HG02884 (cell line): ENCODE measurements at regions not wholly inside any gene's neighbourhood (a gene's known extent, or its start where the extent isn't known, plus 50 kb on each side); places are given as distances from the start of the nearest gene placed in this dataset.
"Not testable (repeated sequence)": the region's sequence is repeated elsewhere in the genome, so short reads cannot be mapped to it uniquely, and the experiment has no call there.

Experiments
- ATAC-seq: cut with Tn5 transposase; IDR thresholded peaks from one replicate; pipeline ENCODE4 v1.9.1; 2021; ENCODE audit warnings: mild to moderate bottlenecking, moderate library complexity; ENCODE audit not compliant: unreplicated experiment

DNA sequence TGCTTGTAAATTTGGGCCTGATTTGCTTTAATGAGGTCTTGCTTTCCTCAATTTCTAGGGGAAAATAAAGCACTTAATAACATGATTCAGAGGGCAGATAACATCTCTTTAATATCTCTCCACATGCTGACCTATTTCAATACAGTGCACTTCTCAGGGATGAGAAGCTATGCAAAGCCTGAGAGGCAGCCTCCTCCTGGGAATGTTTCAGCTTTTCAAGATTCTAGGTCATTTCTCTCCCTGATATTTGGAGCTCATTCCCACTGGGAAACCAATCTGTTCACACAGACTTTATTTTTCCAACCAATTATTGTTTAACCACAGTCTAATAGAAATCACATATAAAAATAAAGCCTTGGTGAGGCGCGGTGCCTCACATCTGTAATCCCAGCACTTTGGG lies 67.0 kb upstream of the LSAMP start:
- no peak for ATAC-seq

DNA sequence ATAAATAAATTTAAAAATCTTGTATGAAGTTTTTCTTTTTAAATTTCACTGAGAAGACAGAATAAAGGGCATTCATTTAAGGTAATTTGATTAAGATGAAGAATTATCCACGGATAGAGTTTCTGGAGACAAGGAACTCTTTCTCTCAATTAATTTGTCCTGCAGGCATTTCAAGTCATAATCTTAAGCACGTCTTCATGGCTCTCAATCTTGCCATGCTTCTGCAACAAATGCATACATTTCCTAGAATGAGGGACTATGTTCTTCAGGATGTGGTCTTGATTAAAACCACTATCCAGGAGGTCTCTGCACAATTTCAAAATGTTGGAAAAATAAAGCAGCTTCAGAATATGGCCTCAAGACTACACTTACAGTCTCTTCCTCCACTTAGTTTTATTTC lies 67.6 kb upstream of the LSAMP start:
- ATAC-seq, result no peak

- ATAC-seq, result no peak
Observed at GRCh38 chr3:116515973-116516372, 70.7 kb upstream of the LSAMP start.

DNA sequence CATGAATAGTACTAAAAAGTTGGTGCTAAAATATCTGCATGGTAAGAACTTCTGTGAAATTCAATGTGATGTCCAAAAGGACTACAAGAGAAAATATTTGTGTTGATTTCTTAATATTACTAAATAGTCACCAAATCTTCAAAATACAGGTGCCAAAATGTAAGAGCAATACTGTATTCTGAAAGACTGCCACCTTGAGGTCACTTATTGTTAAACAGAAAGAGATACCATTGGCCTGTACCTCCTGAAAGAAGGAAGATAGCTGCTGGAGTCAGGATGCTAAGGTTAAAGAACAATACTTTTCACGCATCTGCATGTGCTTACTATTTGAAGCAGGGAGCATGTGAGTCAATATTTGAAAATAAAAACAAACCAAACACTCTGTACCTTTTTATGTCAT lies 72.0 kb upstream of the LSAMP start:
- peak; percentile 81 for ATAC-seq

GRCh38 chr3:116519101-116519500 lies 73.8 kb upstream of the LSAMP start:
- ATAC-seq, result not testable (repeated sequence)

DNA sequence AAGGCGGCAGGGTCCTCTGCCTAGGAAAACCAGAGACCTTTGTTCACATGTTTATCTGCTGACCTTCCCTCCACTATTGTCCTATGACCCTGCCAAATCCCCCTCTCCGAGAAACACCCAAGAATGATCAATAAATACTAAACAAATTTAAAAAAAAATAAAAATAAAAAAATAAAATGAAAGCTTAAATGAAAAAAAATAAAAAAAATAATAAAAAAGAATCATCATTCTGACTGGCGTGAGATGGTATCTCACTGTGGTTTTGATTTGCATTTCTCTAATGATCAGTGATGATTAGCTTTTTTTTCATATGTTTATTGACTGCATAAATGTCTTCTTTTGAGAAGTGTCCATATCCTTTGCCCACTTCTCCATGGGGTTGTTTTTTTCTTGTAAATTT lies 74.5 kb upstream of the LSAMP start:
- not testable (repeated sequence) for ATAC-seq

GRCh38 chr3:116524453-116525210 lies 79.3 kb upstream of the LSAMP start:
- no peak for ATAC-seq

DNA sequence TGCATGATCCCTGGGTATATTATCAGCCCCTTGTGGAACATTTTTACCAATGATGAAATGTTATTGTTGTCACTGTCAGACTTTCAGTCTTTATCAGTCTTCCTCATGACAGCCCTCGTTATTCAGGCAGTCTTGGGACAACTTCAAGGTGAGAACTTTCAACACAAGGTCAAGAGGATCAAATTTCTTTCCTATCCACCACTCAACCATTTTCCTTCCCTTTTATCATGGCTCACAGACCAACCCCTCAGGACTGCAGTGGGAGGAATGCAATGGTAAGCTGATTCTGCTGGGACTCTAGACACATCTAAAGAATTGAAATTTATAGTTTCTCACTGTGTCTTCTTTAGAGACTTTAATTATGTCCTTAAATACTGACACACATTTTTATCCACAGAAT lies 107.0 kb upstream of the LSAMP start:
- ATAC-seq, result no peak

DNA sequence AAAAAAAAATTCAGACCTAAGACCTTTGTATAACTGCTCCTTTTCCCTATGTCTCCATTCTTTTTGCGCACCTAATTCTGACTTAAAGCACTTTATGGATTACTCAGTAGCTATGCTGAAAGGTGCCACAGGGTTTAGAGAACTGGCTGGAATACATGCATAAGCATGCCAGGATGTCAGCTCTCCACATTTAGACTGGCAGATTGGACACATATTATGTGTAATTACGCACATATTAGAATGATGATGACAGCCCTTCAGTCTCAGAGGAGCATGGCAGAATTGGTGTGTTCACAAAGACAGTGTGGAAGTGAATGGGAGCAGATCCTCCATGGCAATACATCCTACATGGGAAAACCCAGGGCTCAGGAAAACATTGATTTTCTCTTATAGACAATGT lies 108.1 kb upstream of the LSAMP start:
- no peak for ATAC-seq

DNA sequence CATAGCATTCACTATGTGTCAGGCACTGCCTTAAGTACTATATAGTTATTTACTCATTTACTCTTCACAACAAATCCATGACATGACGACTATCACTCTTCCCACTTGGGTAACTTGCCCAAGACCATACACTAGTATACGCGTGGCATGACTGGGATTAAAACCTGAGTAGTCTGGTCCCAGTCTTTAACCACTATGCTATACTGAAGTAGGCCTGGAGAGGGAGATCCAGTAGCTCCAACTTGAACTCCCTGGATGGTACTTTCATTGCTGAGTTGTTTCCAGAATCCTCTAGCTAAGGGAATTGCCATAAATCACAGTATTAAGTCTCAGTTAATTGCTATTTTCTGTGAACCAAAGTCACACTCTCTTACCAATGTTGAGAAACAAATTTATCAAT lies 116.2 kb upstream of the LSAMP start:
- no peak for ATAC-seq

GRCh38 chr3:116563351-116563750 lies 118.1 kb upstream of the LSAMP start:
- no peak for ATAC-seq

DNA sequence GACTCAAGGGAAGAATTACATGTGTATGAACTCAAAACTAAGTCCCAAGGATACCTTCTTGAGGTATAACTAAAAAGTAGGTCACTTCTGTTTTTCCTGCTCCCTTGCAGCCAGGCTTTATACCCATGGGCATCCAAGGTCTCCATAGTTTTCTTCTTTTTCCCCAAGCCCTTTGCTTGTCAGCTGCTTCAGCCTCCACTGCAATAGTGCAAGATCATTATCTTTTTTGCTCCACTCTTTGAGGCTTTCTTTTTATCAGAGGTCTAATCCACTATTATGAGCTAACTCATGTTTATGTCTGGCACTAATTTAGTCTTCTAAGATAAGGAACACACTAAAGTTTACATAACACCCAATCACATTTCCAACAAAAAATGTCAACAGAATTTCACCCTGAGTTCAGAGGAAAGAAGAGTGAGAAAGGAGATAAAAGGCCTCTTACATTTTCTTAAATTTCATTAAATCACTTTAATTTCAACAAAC lies 121.2 kb upstream of the LSAMP start:
- no peak for ATAC-seq

GRCh38 chr3:116569611-116570010 lies 124.3 kb upstream of the LSAMP start:
- ATAC-seq, result no peak

- ATAC-seq, result no peak
Observed at GRCh38 chr3:116579840-116580239, 129.7 kb upstream of the TUSC7 start.

GRCh38 chr3:116586285-116586944 lies 123.2 kb upstream of the TUSC7 start:
- ATAC-seq, result no peak

DNA sequence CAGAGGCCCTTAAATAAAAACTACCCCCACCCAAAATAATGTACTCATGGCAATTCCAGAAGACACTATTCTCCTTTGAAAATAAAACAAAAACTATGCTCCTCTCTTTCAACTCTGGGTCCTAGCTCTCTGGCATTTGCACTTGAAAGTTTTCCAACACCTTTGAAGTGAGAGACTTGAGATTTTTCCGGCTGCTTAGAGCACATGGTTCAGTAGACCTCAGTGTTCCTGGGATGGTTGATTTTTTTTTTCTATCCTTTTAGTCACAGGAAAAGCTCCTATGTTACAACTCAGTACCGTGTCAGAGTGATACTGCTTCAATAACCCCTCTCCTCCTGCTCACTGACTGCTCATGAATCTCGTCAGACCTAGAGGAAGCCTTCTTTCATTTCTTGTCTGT lies 118.3 kb upstream of the TUSC7 start:
- no peak for ATAC-seq

GRCh38 chr3:116601206-116601605 lies 108.4 kb upstream of the TUSC7 start:
- no peak for ATAC-seq

DNA sequence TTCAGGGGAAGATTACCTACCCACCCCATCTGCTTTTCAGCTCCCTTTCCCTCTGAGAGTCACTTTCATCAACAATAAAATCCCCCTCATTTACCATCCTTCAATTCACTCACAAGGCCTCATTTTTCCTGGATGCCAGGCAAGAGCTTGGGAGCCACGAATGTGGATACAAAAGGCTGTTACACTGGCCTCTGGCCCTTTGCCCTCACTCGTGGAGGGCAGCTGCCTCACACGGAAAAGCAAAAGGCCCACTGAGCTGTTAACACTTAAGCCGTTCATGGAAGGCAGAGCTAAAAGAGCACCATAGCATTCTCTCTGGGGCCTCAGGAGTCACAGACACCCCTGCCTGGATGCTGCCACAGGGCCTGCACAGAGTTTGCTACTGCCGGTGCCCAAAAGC lies 102.4 kb upstream of the TUSC7 start:
- no peak for ATAC-seq

GRCh38 chr3:116610124-116610523 lies 99.5 kb upstream of the TUSC7 start:
- ATAC-seq, result no peak

- peak; percentile 73 for ATAC-seq
Observed at GRCh38 chr3:116614795-116615362, 94.7 kb upstream of the TUSC7 start.

GRCh38 chr3:116618138-116618537 lies 91.4 kb upstream of the TUSC7 start:
- ATAC-seq, result no peak

DNA sequence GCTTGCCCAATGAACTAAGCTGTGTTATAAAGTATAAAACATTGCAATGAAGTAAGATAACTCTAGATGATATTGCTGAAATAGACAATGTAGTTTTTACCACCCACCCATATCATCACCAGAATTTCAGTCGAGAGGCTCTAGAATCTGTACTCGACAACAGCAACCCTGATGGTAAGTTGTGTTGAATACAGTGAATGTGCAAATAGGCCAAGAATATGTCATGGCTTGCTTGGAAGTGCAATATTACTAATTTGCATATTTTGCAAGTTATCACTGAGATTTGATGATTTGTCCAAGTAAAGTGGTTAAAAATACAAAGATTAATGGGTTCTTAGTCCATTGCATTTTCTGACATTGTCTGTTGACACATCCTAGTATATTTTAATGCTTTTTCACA lies 90.6 kb upstream of the TUSC7 start:
- no peak for ATAC-seq
